CD4-positive, alpha-beta T cell treated with Interleukin-6 at 100 ng/mL for 8 hours (primary cell): ENCODE measurements at regions not wholly inside any gene's neighbourhood (a gene's known extent, or its start where the extent isn't known, plus 50 kb on each side); places are given as distances from the start of the nearest gene placed in this dataset.

Source experiments
- DNase-seq: peaks from one replicate; pipeline ENCODE4 v3.0.0-alpha.2; 2020; ENCODE audit warnings: mixed read lengths, low spot score

- no peak for DNase-seq
Measured at GRCh38 chr6:33950891-33951889, 147.4 kb upstream of the MLN start.

GRCh38 chr6:33950472-33950881 is 146.7 kb upstream of the MLN start:
- no peak for DNase-seq

- DNase-seq = no peak
Measured at GRCh38 chr6:33949877-33950435, 146.2 kb upstream of the MLN start.

GRCh38 chr6:33949111-33949510 is 145.3 kb upstream of the MLN start:
- DNase-seq = no peak

- DNase-seq = no peak
Measured at GRCh38 chr6:33947916-33948594, 144.3 kb upstream of the MLN start.

GRCh38 chr6:33947047-33947446 is 143.2 kb upstream of the MLN start:
- no peak for DNase-seq

- DNase-seq = no peak
Measured at GRCh38 chr6:33945931-33946330, 142.1 kb upstream of the MLN start.

- no peak for DNase-seq
Measured at GRCh38 chr6:33944686-33945411, 141.0 kb upstream of the MLN start.

- DNase-seq = no peak
Measured at GRCh38 chr6:33936886-33937285, 133.1 kb upstream of the MLN start.

GRCh38 chr6:33935439-33936080 is 131.8 kb upstream of the MLN start:
- no peak for DNase-seq

GRCh38 chr6:33934731-33935270 is 131.0 kb upstream of the MLN start:
- DNase-seq = no peak

GRCh38 chr6:33933101-33933500 is 129.3 kb upstream of the MLN start:
- DNase-seq = no peak

GRCh38 chr6:33931799-33932198 is 128.0 kb upstream of the MLN start:
- DNase-seq = no peak

- DNase-seq = no peak
Measured at GRCh38 chr6:33929575-33930288, 125.9 kb upstream of the MLN start.

- DNase-seq = no peak
Measured at GRCh38 chr6:33927616-33928015, 123.8 kb upstream of the MLN start.

GRCh38 chr6:33927112-33927511 is 123.3 kb upstream of the MLN start:
- DNase-seq = no peak

- DNase-seq = no peak
Measured at GRCh38 chr6:33926451-33926850, 122.6 kb upstream of the MLN start.

GRCh38 chr6:33925936-33926335 is 122.1 kb upstream of the MLN start:
- DNase-seq = no peak

- DNase-seq = no peak
Measured at GRCh38 chr6:33925210-33925609, 121.4 kb upstream of the MLN start.

GRCh38 chr6:33924681-33925080 is 120.9 kb upstream of the MLN start:
- no peak for DNase-seq
